Right lobe of liver (tissue), 4 donors: ENCODE measurements at regions not wholly inside any gene's neighbourhood (a gene's known extent, or its start where the extent isn't known, plus 50 kb on each side); places are given as distances from the start of the nearest gene placed in this dataset.

Experiments
- CTCF ChIP-seq, 4 donors: fragments of 200-600 bp in 3 of 4; fragments of 450-650 bp in 1 of 4; IDR thresholded peaks; one replicate each; pipeline versions ENCODE4 v1.5.1 to v1.8.0; 2016 to 2022; ENCODE audit warnings: antibody characterized with exemption in 4 of 4, mild to moderate bottlenecking in 2 of 4
- POLR2A ChIP-seq: fragments of 450-650 bp; IDR thresholded peaks from one replicate; pipeline ENCODE4 v1.6.1; 2017; ENCODE audit warnings: antibody characterized with exemption, mild to moderate bottlenecking
- donor health status: DM: no; HTN: no; CAD: no.
- donor health status: DM: no; HTN: no; CAD: no.
- donor health status: DM: no; HTN: yes; CAD: no.

- no peak for TF ChIP-seq CTCF (IDR thresholded peaks at IDR 0.05)
- no peak for TF ChIP-seq POLR2A
Observed at GRCh38 chr6:144578385-144579350, 293.5 kb downstream of the UTRN start.
